Activated T-cell treated with anti-CD3 and anti-CD28 coated beads, Interleukin-2, amount 50 U/mL, for 72 hours (primary cell): ENCODE measurements at regions not wholly inside any gene's neighbourhood (a gene's known extent, or its start where the extent isn't known, plus 50 kb on each side); places are given as distances from the start of the nearest gene placed in this dataset.
"Not testable (repeated sequence)": the region's sequence is repeated elsewhere in the genome, so short reads cannot be mapped to it uniquely, and the experiment has no call there.

ENCODE experiments used
- ATAC-seq, 2 donors: fragments of 150-1000 bp; cut with Tn5 transposase; replicated peaks in 1 of 2; 2 replicates each; pipeline ENCODE4 v1.10.0; 2021; ENCODE audit warnings: moderate library complexity in 2 of 2, mild to moderate bottlenecking in 1 of 2
- DNase-seq, 2 donors: peaks; one replicate each; pipeline ENCODE4 v3.0.0; 2021 to 2022; ENCODE audit warnings: mixed read lengths in 1 of 2
- H3K27ac Mint-ChIP-seq: one replicate; pipeline ENCODE4 v1.8.0; 2022; ENCODE audit warnings: mild to moderate bottlenecking, moderate library complexity, mixed read lengths
- H3K27me3 Mint-ChIP-seq: one replicate; pipeline ENCODE4 v1.8.0; 2022; ENCODE audit warnings: low read depth, mixed read lengths
- H3K36me3 Mint-ChIP-seq, 2 donors: one replicate each; pipeline ENCODE4 v1.8.0; 2022; ENCODE audit warnings: mixed read lengths in 2 of 2, mild to moderate bottlenecking in 1 of 2; ENCODE audit not compliant: insufficient read depth in 2 of 2
- H3K4me1 Mint-ChIP-seq: one replicate; pipeline ENCODE4 v1.8.0; 2022; ENCODE audit warnings: low read depth, mixed read lengths
- H3K4me3 Mint-ChIP-seq, 2 donors: one replicate each; pipeline ENCODE4 v1.8.0; 2022; ENCODE audit warnings: mild to moderate bottlenecking in 2 of 2, mixed read lengths in 2 of 2, moderate library complexity in 2 of 2
- H3K9me3 Mint-ChIP-seq, 2 donors: one replicate each; pipeline ENCODE4 v1.8.0; 2022; ENCODE audit warnings: mixed read lengths in 2 of 2

DNA sequence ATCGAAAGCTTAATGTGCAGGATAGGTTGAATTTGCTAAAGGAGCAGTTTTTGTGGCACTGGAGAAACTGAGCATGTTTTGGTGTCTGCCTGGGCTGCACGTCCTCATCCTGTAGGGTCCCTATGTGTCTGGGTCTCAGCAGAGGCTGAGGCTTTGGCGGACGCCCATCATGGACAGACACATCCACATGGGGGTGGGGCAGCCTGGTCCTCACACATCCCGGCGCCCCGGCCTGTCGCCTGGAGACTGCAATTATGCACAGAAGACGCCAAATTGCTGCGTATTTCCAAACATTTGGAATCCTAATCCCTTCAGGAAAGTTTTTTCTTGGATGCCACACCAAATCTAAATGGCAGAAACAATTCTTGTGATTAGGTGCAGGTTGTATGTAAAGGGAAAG lies 128.2 kb upstream of the TWIST2 start:
- Mint-ChIP-seq H3K27me3 (peaks cover 53% of the 10 kb centered on the region), H3K27ac (no peak overlapping the region), H3K9me3 (peaks cover 0 to 1% of the 10 kb centered on the region in 2 donors), H3K36me3 (no peaks in the 10 kb centered on the region), H3K4me3 (no peak overlapping the region), H3K4me1 (peaks cover 8% of the 10 kb centered on the region)
- ATAC-seq (no peak), DNase-seq (no peak)

DNA sequence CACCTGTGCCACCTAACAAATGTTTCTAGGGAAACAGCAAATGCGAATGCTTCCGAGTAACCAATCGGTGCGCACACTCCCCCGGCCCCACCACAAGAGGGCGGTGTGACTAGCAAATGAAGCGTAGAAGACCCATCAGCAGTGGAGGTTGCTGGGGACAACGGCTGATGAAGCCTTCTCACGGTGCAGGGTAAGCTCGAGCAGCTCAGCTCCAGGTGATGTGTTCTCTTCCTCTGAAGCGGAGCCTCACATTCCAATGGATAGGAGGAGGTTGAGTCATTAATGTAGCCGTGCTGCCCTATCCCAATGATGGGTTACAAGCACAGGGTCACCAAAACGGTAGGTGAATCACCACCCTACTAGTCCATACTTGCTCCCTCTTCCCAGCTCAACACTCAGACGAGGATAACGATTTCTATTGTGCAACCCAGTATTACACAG lies 127.6 kb upstream of the TWIST2 start:
- Mint-ChIP-seq H3K27me3 (peaks cover 59% of the 10 kb centered on the region), H3K4me1 (peaks cover 8% of the 10 kb centered on the region), H3K36me3 (no peaks in the 10 kb centered on the region), H3K4me3 (no peak overlapping the region), H3K9me3 (peaks cover 0 to 1% of the 10 kb centered on the region in 2 donors), H3K27ac (no peak overlapping the region)
- ATAC-seq, result peak; percentile 53 to 64
- DNase-seq, result peak; percentile 55 to 67

DNA sequence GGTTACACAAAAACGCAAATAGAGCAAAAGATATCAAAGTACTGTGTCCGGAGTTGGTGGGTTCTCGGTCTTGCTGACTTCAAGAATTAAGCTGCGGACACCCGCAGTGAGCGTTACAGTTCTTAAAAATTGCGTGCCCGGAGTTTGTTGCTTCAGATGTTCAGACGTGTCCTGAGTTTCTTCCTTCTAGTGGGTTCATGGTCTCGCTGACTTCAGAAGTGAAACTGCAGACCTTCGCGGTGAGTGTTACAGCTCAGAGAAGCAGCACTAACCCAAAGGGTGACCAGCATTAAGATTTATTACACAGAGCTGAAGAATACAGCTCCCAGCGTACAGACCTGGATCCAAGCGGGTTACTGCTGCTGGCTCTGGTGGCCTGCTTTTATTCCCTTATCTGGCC lies 125.7 kb upstream of the TWIST2 start:
- no peak overlapping the region for H3K4me3 Mint-ChIP-seq
- H3K27me3 Mint-ChIP-seq, result peaks cover 48% of the 10 kb centered on the region
- no peaks in the 10 kb centered on the region for H3K36me3 Mint-ChIP-seq
- no peak for DNase-seq
- peaks cover 0 to 1% of the 10 kb centered on the region in 2 donors for H3K9me3 Mint-ChIP-seq
- H3K27ac Mint-ChIP-seq, result no peak overlapping the region
- peaks cover 8% of the 10 kb centered on the region for H3K4me1 Mint-ChIP-seq
- no peak for ATAC-seq

DNA sequence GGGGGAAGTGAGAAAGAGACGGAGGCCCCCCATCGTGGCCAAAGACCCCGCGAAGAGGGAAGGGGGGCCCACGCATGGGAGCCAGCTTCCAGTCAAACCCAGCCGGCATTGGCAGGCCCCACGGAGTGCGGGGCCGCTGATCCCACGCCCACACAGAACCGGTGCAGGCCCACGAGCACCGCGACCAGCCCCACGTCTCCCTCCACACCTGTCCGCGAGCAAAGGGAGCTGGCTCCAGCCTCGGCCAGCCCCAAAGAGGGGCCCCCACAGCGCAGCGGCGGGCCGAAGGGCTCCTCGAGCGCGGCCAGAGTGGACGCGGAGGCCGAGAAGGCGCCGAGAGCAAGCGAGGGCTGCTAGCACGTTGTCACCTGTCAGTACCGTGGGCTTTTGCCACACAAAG lies 125.0 kb upstream of the TWIST2 start:
- ATAC-seq, result no peak
- DNase-seq, result no peak
- peaks cover 8% of the 10 kb centered on the region for H3K4me1 Mint-ChIP-seq
- peaks cover 53% of the 10 kb centered on the region for H3K27me3 Mint-ChIP-seq
- H3K27ac Mint-ChIP-seq, result no peak overlapping the region
- no peak overlapping the region for H3K4me3 Mint-ChIP-seq
- H3K9me3 Mint-ChIP-seq, result peaks cover 0 to 1% of the 10 kb centered on the region in 2 donors
- H3K36me3 Mint-ChIP-seq, result no peaks in the 10 kb centered on the region

DNA sequence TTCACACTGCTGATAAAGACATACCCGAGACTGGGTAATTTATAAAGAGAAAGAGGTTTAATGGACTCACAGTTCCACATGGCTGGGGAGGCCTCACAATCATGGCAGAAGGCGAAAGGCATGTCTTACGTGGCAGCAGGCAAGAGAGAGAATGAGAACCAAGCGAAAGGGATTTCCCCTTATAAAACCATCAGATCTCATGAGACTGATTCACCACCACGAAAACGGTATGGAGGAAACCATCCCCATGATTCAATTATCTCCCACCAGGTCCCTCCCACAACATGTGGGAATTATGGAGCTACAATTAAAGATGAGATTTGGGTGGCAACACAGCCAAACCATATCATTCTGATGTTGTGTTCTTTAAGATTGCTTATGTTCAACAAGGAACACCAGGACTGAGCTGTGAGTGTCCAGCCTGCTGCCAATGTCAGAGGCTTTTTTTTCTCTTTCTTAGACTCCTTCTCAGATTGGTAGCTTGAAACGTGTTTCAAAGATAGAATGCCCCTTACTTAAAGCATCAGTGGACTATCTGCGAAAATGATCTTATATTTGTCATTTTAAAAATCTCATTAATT lies 124.1 kb upstream of the TWIST2 start:
- not testable (repeated sequence) for H3K27ac Mint-ChIP-seq, H3K36me3 Mint-ChIP-seq, H3K4me1 Mint-ChIP-seq, ATAC-seq, H3K4me3 Mint-ChIP-seq, DNase-seq, H3K9me3 Mint-ChIP-seq
- H3K27me3 Mint-ChIP-seq, result peaks cover 56% of the 10 kb centered on the region

DNA sequence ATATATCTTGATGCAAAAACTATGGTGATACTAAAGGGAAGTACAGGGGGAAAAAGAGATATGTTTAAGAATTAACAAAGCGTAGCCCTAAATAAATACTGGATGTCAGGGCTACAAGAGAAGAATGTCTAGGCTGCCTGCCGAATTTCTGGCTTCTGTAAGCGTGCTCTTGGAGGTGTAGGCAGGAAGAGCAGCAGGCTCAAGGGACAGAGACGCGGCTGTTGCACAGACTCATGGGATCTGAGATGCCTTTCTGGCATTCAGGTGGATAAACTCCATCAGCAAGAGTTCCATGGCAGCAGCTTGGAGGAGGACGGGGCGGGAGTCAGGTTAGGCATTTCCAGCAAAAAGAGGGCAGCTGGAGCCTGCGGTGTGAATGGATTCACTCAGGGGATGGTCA lies 123.2 kb upstream of the TWIST2 start:
- H3K27me3 Mint-ChIP-seq, result peaks cover 49% of the 10 kb centered on the region
- no peak overlapping the region for H3K4me3 Mint-ChIP-seq
- ATAC-seq, result no peak
- H3K36me3 Mint-ChIP-seq, result no peaks in the 10 kb centered on the region
- DNase-seq, result no peak
- peaks cover 0 to 1% of the 10 kb centered on the region in 2 donors for H3K9me3 Mint-ChIP-seq
- H3K4me1 Mint-ChIP-seq, result peaks cover 8% of the 10 kb centered on the region
- H3K27ac Mint-ChIP-seq, result no peak overlapping the region

DNA sequence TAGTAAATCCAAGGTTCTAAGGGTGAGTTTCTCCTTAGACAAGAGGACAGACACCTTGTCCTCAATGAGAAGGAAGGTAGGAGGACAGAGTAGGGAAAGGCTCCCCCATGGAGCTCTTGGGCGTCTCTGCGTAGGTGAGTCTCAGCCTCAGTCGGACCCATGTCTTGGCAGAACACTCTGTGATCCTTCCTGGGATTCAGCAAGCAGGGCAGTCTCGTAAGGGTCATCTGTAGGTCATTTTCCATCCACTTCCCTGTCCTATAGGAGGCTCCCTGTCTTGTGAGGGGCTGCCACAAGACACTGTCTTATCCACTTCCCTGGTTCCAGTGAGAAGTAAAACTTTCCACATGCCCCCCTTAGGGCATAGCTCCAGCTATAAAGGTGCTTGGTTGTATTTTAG lies 122.6 kb upstream of the TWIST2 start:
- H3K4me3 Mint-ChIP-seq, result no peak overlapping the region
- DNase-seq, result no peak
- peaks cover 44% of the 10 kb centered on the region for H3K27me3 Mint-ChIP-seq
- no peak for ATAC-seq
- peaks cover 0 to 1% of the 10 kb centered on the region in 2 donors for H3K9me3 Mint-ChIP-seq
- no peaks in the 10 kb centered on the region for H3K36me3 Mint-ChIP-seq
- no peak overlapping the region for H3K27ac Mint-ChIP-seq
- peaks cover 8% of the 10 kb centered on the region for H3K4me1 Mint-ChIP-seq

DNA sequence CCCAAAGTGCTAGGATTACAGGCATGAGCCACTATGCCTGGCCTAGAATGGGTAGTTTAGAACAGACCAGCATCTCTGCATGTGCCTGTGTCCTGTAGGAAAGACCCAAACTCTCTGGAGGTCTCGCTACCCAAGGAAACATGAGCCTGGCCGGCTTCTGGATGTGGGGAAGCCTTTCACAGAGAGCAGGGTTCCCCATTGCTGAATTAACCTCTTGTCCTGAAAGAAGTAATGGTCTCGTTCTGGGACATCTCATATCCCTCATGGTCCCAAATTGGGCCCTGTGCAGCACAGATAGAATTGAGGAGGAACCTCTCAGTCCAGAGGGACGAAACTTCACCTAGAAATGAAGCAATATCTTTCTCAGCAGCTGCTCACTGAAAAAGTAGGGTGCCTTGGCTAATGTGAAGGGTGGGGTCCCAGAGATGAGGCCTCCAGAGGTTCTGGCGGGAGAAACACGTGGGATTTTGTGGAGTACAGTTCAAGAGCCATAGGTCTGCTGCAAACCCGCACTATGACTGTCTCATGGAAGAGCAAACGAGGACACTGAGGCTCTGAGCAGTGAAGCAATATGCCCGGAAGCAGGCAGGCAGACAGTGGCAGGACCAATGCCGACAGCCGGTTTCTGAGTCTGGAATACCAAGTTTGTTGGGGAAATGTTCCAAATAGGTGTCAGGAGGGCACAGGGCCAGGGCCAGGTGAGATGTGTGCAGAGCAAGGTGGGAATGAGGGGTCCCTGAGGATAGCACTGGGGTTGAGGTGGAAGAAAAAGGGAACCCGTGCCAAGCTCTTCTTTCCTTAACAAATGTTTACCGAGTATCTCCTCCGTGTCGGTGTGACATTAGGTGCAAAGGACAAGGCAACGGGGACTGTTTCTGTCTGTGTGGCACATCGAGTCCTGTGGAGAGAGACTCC lies 121.0 kb upstream of the TWIST2 start:
- peaks cover 0 to 1% of the 10 kb centered on the region in 2 donors for H3K9me3 Mint-ChIP-seq
- DNase-seq, result no peak
- ATAC-seq, result no peak
- H3K36me3 Mint-ChIP-seq, result no peaks in the 10 kb centered on the region
- no peak overlapping the region for H3K4me3 Mint-ChIP-seq
- H3K4me1 Mint-ChIP-seq, result peaks cover 8% of the 10 kb centered on the region
- no peak overlapping the region for H3K27ac Mint-ChIP-seq
- H3K27me3 Mint-ChIP-seq, result peaks cover 29% of the 10 kb centered on the region

DNA sequence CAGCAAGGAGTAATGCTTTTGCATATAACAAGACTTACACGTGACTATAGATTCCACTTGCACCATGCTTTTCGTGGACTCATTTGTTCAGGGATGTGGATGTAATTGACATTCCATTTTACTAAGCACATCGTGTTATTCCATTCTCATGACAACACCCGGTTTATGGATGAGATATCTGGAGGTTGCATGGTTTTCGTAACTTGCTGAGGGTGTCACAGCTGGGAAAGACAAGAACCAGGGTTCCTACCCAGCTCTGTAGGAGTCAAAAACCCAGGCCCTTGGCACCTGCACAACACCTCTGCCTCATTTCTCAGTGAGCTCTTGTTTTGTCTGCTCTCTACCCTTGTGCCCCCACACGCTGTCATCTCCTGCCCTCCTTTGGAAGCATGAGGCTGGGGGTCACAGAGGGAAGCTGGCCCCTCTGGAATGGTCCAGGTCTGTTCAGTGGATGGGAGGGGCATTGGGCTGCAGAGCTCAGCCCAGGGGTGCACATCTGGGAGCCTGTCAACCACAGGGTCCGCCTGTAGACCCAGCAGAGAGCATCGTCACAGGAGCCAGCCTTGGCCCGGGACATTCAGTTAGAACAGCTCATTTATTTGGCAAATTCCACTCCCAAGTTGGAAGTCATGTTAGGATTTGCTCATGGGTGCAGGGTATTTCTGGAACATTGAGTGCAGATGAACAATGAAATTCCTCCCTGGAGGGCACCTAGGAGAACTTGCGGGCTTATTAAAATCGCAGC lies 120.1 kb upstream of the TWIST2 start:
- DNase-seq, result no peak
- Mint-ChIP-seq H3K4me1 (peaks cover 8% of the 10 kb centered on the region), H3K27ac (no peak overlapping the region), H3K4me3 (no peak overlapping the region), H3K36me3 (no peaks in the 10 kb centered on the region), H3K27me3 (peaks cover 29% of the 10 kb centered on the region), H3K9me3 (peaks cover 0 to 1% of the 10 kb centered on the region in 2 donors)
- ATAC-seq, result no peak

DNA sequence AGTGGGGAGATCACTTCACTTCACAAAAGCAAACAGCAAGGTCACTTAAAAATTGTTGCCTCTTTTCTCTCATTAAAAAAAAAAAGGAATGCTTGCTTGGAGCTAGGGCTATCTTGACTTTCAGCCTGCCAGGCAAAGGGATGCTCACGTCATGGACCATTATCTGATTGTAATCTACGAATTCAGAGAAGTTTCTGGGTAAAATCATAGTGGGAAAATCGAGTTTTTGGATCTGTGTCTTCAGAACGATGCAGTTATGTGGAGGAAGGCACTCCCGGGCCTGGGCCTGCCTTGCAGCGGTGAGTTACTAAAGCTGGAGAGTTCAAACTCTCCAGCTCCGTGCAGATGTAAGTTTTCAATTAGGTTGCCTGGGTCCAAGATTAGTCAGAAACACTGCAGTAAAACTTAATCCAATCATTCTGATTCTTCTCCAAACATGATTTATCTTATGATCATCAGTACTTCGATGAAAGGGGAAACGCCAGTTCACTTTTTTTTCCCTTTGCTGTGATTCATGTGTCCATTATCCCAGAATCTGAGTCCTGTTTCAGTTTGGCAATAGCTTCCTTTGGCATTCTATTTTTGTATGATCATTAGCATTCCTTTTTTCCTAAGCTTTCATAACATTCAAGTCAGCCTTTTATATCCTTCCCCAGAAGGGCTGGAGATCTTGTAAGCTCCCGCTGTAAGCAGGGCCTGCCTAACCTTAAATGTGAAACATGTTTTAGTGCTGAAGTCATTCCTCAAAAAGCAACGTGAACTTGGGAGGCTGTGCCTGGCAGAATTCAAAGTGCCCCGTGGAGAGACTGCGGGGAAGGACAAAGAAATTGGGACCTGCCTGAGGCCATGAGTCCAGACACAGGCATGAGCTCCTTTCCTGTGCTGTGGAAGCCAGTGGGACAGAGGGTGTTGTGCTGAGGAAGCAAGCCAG lies 119.3 kb upstream of the TWIST2 start:
- peaks cover 0 to under 1% of the 10 kb centered on the region in 2 donors for H3K9me3 Mint-ChIP-seq
- no peak overlapping the region for H3K27ac Mint-ChIP-seq
- peaks cover 3% of the 10 kb centered on the region for H3K4me1 Mint-ChIP-seq
- H3K27me3 Mint-ChIP-seq, result peaks cover 25% of the 10 kb centered on the region
- H3K4me3 Mint-ChIP-seq, result no peak overlapping the region
- no peaks in the 10 kb centered on the region for H3K36me3 Mint-ChIP-seq
- DNase-seq (no peak), ATAC-seq (no peak)

DNA sequence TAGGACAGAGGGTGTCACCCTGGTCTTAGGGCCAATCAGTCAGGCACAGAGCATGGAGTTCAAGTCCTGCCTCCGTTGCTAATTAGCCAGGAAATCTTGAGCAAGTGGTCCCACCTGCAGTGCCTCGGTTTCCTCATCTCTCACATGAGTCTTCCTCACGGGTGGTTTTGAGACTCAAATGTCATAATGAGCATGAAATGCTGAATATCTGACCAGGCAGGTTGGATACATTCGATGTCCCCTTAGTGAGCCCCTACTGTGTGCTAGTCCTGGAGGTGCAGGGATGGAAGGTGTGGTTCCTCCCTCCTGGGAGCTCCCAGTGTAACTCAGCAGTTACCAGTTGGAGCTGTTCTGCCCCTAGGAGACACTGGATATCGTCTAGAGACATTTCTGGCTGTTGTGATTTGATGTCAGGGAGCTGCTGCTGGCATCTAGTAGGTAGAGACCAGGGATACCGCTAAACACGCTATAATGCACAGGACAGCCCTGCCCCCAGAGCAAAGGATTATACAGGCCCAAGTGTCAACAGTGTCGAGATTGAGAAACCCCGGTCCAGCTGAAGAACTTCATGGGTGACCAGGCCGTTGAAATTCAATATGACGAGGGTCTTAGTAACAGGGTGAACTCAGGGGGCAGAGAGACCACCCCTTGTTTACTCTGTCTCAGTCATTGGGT lies 118.5 kb upstream of the TWIST2 start:
- H3K4me3 Mint-ChIP-seq, result no peak overlapping the region

More for the DNA sequence above, 118.5 kb upstream of the TWIST2 start:
- no peak for DNase-seq
- H3K4me1 Mint-ChIP-seq, result no peaks in the 10 kb centered on the region
- no peak overlapping the region for H3K27ac Mint-ChIP-seq
- no peak for ATAC-seq
- H3K36me3 Mint-ChIP-seq, result no peaks in the 10 kb centered on the region
- no peaks in the 10 kb centered on the region for H3K9me3 Mint-ChIP-seq
- H3K27me3 Mint-ChIP-seq, result peaks cover 24% of the 10 kb centered on the region
